ENCODE measurements at regions not wholly inside any gene's neighbourhood (a gene's known extent, or its start where the extent isn't known, plus 50 kb on each side); places are given as distances from the start of the nearest gene placed in this dataset.
"Not testable (repeated sequence)": the region's sequence is repeated elsewhere in the genome, so short reads cannot be mapped to it uniquely, and the experiment has no call there.

- DNase-seq (ENCODE audit: low spot score) = no peak
- no peak for FAIRE-seq
Measured at GRCh38 chr6:67450641-67451040, 1184.4 kb upstream of the ADGRB3 start.

- no peak for FAIRE-seq
- DNase-seq (ENCODE audit: low spot score) = no peak
Measured at GRCh38 chr6:67449602-67450001, 1185.5 kb upstream of the ADGRB3 start.

DNA sequence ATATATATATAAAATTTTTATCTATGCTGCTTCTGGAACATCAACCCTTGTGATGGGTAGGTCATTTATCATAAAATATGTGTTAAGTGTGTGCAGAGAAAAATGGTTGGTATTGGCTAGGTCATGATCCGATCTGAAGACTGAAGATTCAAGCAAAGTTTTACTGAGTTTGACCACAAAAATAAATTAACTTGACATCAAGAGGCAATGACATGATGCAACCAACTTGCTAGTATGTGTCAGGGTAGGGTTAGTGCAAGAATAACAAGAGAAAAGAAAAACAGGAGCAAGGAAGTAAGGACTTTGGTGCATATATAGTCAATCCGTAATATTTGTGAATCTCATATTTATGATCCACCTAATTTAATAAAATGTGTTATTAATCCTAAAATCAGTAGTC lies 1202.0 kb upstream of the ADGRB3 start:
- FAIRE-seq = no peak
- no peak for DNase-seq (ENCODE audit: low spot score)

GRCh38 chr6:67431076-67431475 lies 1204.0 kb upstream of the ADGRB3 start:
- FAIRE-seq (no peak), DNase-seq (ENCODE audit: low spot score) (no peak)

DNA sequence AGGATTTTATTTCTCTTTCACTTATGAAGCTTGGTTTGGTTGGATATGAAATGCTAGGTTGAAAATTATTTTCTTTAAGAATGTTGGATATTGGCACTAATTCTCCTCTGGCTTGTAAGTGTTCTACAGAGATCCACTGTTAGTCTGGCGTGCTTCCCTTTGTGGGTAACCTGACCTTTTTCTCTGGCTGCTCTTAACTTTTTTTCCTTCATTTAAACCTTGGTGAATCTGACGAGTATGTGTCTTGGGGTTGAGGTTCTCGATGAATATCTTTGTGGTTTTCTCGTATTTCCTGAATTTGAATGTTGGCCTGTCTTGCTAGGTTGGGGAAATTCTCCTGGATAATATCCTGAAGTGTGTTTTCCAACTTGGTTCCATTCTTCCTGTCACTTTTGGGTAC lies 1208.4 kb upstream of the ADGRB3 start:
- not testable (repeated sequence) for DNase-seq (ENCODE audit: low spot score); FAIRE-seq

DNA sequence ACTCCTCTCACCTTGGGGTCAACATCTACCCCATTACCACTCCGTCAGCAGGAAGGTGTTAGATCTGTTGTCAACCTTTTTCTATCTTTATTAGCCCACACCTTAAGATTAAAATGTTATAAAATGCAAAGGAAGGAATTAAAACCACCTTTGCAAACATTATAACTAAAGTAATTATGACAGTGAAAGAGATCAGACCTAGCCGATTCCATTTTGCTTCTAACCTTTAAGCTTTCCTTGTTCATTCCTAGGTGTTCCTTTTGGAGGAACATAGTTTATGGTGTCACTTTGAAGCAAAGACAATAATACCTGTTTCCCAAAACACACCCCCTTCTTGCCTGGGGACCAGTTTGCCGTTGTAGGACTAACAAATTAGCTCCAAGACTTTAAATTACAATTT lies 1223.0 kb upstream of the ADGRB3 start:
- DNase-seq (ENCODE audit: low spot score) = no peak
- no peak for FAIRE-seq

DNA sequence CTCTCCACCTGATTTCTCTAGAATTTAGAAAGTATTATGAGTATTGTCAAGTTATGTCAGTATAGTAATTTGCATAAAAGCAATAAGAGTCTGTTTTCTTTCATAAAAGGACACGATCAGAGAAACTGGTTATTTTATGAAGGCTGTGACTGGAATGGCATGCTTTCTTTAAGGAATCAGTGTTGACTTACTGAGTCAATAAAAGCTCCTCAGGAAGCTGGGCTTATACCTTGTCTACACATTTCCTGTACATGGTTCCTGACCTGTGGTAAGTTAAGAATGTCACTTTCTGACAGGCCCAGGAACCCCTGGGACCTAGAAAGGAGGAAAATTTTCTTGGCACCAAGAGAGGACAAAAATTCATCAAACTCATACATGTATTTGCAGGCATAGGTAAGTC lies 1224.0 kb upstream of the ADGRB3 start:
- DNase-seq (ENCODE audit: low spot score) = no peak
- no peak for FAIRE-seq

- DNase-seq (ENCODE audit: low spot score) (no peak), FAIRE-seq (no peak)
Measured at GRCh38 chr6:67394254-67394653, 1240.8 kb upstream of the ADGRB3 start.

GRCh38 chr6:67393356-67393755 lies 1241.7 kb upstream of the ADGRB3 start:
- FAIRE-seq (no peak), DNase-seq (ENCODE audit: low spot score) (no peak)

DNA sequence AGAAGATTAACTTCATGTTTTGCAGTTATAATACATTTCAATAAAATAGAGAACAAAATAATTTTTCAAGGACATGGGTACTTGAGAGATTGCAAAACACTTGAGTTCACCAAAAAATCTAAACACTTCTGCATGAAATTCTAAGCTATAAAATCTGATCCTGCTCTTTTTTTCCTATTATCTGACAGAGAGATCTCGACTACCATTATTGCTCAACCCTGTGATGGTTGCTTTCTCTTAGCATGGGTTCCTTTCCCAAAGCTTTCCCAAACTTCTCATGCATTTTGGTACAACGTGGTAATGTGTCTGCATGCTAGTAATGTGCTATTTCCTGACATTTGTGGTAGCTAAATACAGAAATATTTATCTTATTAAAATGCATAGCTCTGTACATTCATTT lies 1243.1 kb upstream of the ADGRB3 start:
- no peak for DNase-seq (ENCODE audit: low spot score)
- FAIRE-seq = no peak

GRCh38 chr6:67369679-67370078 lies 1265.4 kb upstream of the ADGRB3 start:
- FAIRE-seq = no peak
- no peak for DNase-seq (ENCODE audit: low spot score)

GRCh38 chr6:67362976-67363375 lies 1272.1 kb upstream of the ADGRB3 start:
- FAIRE-seq = no peak

DNA sequence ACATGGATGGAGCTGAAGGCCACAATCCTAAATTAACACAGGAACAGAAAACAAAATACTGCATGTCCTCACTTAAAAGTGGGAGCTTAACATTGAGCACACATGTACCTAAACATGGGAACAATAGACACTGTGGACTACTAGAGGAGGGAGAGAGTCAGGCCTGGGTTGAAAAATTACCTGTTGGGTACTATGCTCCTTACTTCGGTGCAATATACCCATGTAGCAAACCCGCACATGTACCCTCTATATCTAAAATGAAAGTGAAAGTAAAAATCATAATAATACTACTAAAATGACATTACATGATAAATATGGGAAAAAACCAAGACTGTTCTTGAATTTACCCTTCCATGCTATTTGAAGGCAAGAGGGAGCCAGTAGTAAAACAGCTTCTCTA lies 1273.8 kb upstream of the ADGRB3 start:
- DNase-seq (ENCODE audit: low spot score) = no peak
- no peak for FAIRE-seq

More at GRCh38 chr6:67362976-67363375, 1272.1 kb upstream of the ADGRB3 start:
- DNase-seq (ENCODE audit: low spot score) = no peak

- DNase-seq (ENCODE audit: low spot score) (no peak), FAIRE-seq (no peak)
Measured at GRCh38 chr6:67358241-67358640, 1276.8 kb upstream of the ADGRB3 start.

DNA sequence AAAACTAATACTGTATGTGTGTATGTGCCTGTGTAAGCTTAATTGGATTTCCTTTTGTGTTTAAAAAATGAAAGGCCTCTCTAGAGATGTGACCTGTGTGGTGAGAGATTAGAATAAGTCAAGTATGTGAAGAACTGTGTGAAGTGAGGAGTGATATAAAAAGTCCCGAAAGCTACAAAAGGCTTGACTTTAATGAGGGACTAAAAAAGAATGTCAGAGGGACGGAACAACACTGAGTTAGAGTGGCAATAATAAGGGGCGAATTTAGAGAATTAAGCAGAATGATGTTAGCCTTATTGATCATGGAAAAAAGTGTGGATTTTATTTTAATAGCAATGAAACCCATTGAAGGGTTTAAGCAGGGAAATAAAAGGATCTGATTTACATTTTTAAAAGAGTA lies 1281.2 kb upstream of the ADGRB3 start:
- DNase-seq (ENCODE audit: low spot score) (no peak), FAIRE-seq (no peak)

- no peak for DNase-seq (ENCODE audit: low spot score)
- no peak for FAIRE-seq
Measured at GRCh38 chr6:67352717-67353116, 1282.4 kb upstream of the ADGRB3 start.

- FAIRE-seq = no peak
- no peak for DNase-seq (ENCODE audit: low spot score)
Measured at GRCh38 chr6:67350729-67351128, 1284.4 kb upstream of the ADGRB3 start.

GRCh38 chr6:67345946-67346345 lies 1289.1 kb upstream of the ADGRB3 start:
- DNase-seq (ENCODE audit: low spot score) = peak; percentile 4
- no peak for FAIRE-seq

DNA sequence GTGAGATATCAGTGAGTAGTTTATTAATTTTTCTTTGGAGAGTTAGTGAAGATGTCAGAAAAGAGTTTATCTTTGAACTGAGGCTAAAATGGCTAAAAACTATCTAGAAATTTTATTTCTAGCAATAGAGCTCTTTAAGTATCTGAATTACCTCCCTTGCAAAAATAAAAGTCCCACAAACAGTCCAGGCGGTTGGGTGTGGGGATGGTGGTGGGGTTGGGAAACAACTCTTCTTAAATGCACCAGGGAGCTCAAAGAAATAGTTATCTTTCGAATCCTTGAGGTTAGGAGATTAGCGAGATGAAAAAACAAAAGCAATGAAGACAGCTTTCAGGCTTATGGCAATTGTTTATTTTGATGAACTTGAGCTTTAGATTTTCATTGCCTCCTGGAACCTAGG lies 1299.1 kb upstream of the ADGRB3 start:
- FAIRE-seq (no peak), DNase-seq (ENCODE audit: low spot score) (no peak)

DNA sequence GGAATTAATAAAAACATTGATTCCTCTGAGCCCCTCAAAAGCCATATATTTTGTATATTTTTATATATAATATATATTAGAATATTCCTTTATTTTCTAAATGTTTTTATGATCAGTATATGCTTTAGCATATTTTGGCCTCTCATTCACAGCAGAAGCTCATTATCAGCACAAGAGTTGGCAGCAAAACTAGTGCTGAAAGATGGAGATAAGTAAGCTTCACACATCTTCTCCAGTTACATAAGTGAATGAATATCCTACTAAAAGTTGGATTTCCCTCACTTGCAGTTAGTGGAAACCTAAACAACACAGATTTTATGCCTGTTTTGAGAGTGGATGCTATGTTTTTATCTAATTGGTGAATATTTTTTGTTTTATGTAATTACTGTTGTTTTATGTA lies 1303.8 kb upstream of the ADGRB3 start:
- FAIRE-seq = no peak
- no peak for DNase-seq (ENCODE audit: low spot score)

GRCh38 chr6:67328269-67328668 lies 1306.8 kb upstream of the ADGRB3 start:
- DNase-seq (ENCODE audit: low spot score) (no peak), FAIRE-seq (no peak)

GRCh38 chr6:67300430-67301040 lies 1334.5 kb upstream of the ADGRB3 start:
- no peak for DNase-seq (ENCODE audit: low spot score)
- FAIRE-seq = no peak

DNA sequence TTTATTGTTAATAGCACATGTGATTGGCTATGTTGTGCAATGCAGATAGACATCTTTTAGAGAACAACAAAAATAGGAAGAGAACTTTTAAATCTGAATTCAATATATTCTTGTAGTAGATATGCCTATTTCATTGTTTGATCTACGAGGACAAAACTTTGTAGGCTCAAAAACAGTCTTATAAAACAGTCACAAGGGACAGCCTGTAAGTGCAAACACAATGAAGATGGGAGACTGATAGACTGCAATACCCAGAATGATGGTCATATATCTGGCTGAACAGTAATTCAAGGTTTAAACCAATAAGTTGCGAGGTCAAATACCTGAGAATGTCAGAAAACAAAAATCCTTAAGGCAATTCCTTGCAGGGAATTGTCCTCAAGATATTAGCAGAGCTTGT lies 1342.9 kb upstream of the ADGRB3 start:
- DNase-seq (ENCODE audit: low spot score) = no peak
- FAIRE-seq = no peak

GRCh38 chr6:67287566-67287965 lies 1347.5 kb upstream of the ADGRB3 start:
- DNase-seq (ENCODE audit: low spot score) (no peak), FAIRE-seq (no peak)

Measured in urothelium cell line (cell line).